ENCODE measurements at regions not wholly inside any gene's neighbourhood (a gene's known extent, or its start where the extent isn't known, plus 50 kb on each side); places are given as distances from the start of the nearest gene placed in this dataset.
A peak's percentile ranks its signal among the peaks of the same experiment; 100 is the strongest.

- TF ChIP-seq AKNA (CRISPR knock-in tag; IDR thresholded peaks at IDR 0.05; ENCODE audit: borderline replicate concordance) (no peak), ZNF512 (CRISPR knock-in tag; IDR thresholded peaks at IDR 0.05) (no peak), NFE2L2 (IDR thresholded peaks at IDR 0.05; ENCODE audit: low read length) (peak; percentile 64; the same call in 1 of the 2 replicates)
These were observed 2023.0 kb upstream of the AGA start (continued) for GRCh38 chr4:179465131-179465797.

GRCh38 chr4:179467878-179468277 lies 2025.6 kb upstream of the AGA start:
- Histone ChIP-seq H3K27ac (ENCODE audit: extremely low read length, insufficient read depth, low read length) (no peak overlapping the region), H3K27me3 (ENCODE audit: control insufficient read depth in 1 of 2, insufficient read depth in 2 of 2, low read length in 2 of 2) (no peaks in the 10 kb centered on the region), H3K4me1 (ENCODE audit: insufficient read depth, low read length) (no peaks in the 10 kb centered on the region), H3K4me2 (ENCODE audit: low read depth, low read length) (no peak overlapping the region), H3K79me2 (ENCODE audit: insufficient read depth, low read length) (no peaks in the 10 kb centered on the region), H3K4me3 (replicated peaks in 1 of 3; ENCODE audit: insufficient read depth in 1 of 3, low read depth in 2 of 3, low read length in 3 of 3) (no peak overlapping the region), H3K9me3 (ENCODE audit: low read length) (peaks cover 8% of the 10 kb centered on the region; the same call in 1 of the 2 replicates), H4K20me1 (ENCODE audit: insufficient read depth, low read length) (no peaks in the 10 kb centered on the region), H2AFZ (ENCODE audit: low read length) (no peak overlapping the region), H3K36me3 (replicated peaks in 1 of 2; ENCODE audit: control insufficient read depth in 1 of 2, insufficient read depth in 2 of 2, low read length in 2 of 2) (no peaks in the 10 kb centered on the region), H3K9ac (ENCODE audit: insufficient read depth, low read depth, low read length) (no peak overlapping the region)
- POLR2A ChIA-PET: no interaction called here
- CTCF ChIA-PET (ENCODE audit: low intra/inter-chr PET ratio, low total read pairs): no interaction called here
- in situ Hi-C loops (cut with HindIII; ENCODE audit: extremely low pct_ligation_motif_present, low pct_unique_long_range_greater_than_20kb) (no loop called here), intact Hi-C loops (cut with micrococcal nuclease; ENCODE audit: unreplicated experiment) (no loop called here)
- 0% methylated on average over 1 of the region's 1 CpG for WGBS (ENCODE audit: low lambda C conversion rate)
- DNase-seq (ENCODE audit: low spot score): no peak
- no TSS peak for BruUV-seq (replicated peaks)
- no peak for FAIRE-seq
- no peak for ATAC-seq
- TF ChIP-seq CBX1 (IDR thresholded peaks at IDR 0.05; ENCODE audit: low read depth): no peak
- no peak for TF ChIP-seq ZNF362 (CRISPR knock-in tag; IDR thresholded peaks at IDR 0.05; ENCODE audit: borderline replicate concordance)
- TF ChIP-seq MLLT10 (CRISPR knock-in tag; IDR thresholded peaks at IDR 0.05): no peak
- TF ChIP-seq GATA4 (IDR thresholded peaks at IDR 0.05; ENCODE audit: borderline replicate concordance, low read depth): no peak
- TF ChIP-seq MAFK (conservative IDR thresholded peaks at IDR 0.05 in 1 of 2, IDR thresholded peaks at IDR 0.05 in 1 of 2; ENCODE audit: low read length in 2 of 2): 0 out of 4 replicates have a peak, but pooled peaks of 1 of the 2 experiments have one; percentile 17

Measured in HepG2 (cell line).